Fibroblast of pulmonary artery (primary cell): ENCODE measurements at regions not wholly inside any gene's neighbourhood (a gene's known extent, or its start where the extent isn't known, plus 50 kb on each side); places are given as distances from the start of the nearest gene placed in this dataset.

ENCODE experiments used
- DNase-seq: peaks from one replicate; pipeline ENCODE4 v3.0.0-alpha.2; 2010; ENCODE audit warnings: low read depth
- H3K4me3 ChIP-seq: replicated peaks from 2 replicates; pipeline ENCODE4 v1.5.1; 2011; ENCODE audit warnings: low read depth, mild to moderate bottlenecking, control low read depth, low read length, moderate library complexity
- TF ChIP-seq, protein P1 (sequence below): IDR thresholded peaks from 2 replicates; pipeline ENCODE4 v1.5.1; 2011; ENCODE audit warnings: mild to moderate bottlenecking, control low read depth, low read length, inconsistent platforms; ENCODE audit errors: missing control alignments

DNA sequence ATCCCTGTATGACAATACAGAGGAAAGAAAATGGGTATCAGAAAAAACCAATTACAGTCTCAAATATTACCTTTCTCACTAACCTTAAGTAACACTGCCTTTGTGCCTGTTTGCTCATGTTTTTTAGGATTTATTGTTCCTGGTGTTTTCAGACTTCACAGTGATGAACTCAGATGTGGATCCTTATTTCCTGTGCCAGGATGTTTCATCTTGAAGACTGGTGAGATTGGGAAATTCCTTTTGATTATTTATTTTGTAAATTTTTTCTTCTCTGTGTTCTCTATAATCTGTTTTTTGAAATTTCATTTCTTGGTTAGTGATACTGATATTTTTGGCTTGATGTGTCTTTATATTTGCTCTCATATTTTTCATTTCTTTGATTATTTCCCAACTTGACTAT, 142.4 kb upstream of the GRIN3A start:
- TF ChIP-seq, protein P1, sequence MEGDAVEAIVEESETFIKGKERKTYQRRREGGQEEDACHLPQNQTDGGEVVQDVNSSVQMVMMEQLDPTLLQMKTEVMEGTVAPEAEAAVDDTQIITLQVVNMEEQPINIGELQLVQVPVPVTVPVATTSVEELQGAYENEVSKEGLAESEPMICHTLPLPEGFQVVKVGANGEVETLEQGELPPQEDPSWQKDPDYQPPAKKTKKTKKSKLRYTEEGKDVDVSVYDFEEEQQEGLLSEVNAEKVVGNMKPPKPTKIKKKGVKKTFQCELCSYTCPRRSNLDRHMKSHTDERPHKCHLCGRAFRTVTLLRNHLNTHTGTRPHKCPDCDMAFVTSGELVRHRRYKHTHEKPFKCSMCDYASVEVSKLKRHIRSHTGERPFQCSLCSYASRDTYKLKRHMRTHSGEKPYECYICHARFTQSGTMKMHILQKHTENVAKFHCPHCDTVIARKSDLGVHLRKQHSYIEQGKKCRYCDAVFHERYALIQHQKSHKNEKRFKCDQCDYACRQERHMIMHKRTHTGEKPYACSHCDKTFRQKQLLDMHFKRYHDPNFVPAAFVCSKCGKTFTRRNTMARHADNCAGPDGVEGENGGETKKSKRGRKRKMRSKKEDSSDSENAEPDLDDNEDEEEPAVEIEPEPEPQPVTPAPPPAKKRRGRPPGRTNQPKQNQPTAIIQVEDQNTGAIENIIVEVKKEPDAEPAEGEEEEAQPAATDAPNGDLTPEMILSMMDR = no peak
- no peak for DNase-seq
- H3K4me3 ChIP-seq = no peak overlapping the region

DNA sequence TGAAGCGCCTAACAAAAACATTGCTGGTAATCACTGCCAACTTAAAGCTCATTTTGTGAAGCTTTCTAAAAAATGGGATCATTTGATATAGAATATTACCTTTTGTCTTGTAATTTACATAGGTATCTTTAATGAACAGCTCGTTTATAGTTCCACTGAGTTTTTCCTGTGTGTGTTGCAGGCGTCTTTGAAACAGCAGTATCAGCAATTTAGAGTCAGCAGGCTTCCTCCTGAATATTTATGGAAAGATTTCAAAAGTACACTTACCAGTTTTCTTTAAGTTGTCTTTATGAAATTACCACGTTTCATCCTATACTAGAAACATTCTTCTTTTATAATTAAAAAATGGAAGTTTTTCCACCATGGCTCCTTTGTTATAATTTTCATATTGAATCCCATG, 140.3 kb upstream of the GRIN3A start:
- TF ChIP-seq, protein P1 = no peak
- no peak for DNase-seq
- no peak overlapping the region for H3K4me3 ChIP-seq

DNA sequence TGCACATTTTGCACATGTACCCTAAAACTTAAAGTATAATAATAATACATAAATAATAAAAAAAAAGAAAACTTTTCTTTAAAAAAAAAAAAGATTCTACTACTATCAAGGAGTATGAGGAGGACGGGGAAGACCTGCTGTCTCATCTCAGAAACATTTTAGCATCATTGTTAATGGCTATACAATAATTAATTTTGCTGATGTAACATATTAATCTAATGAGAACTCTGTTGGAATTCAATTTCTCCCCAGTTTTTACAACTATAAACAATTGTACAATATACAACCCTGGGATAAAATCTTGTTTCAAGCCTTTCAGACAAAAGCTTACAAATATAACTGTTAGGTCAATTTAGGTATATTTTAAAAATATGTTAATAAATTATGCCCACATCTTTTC, 139.0 kb upstream of the GRIN3A start:
- no peak overlapping the region for H3K4me3 ChIP-seq
- DNase-seq = no peak
- TF ChIP-seq, protein P1 = no peak

DNA sequence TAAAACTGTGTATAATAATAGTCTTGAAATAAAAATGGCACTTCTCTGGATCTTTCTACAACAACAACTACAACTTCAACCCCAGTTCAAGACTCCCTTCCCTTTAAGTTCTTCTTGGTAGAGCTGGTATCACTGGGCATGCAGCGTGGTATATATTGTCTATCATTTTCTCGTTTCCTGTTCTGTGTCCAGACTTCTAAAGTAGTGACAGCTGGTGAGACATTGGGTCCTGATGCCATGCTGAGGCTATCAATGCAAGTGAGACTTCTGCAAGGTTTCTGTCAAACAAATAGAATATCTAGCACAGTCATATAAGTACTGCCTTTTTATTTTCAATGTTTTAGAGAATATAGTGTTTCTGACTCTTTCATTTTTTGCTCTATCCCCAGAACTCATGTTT, 123.0 kb upstream of the GRIN3A start:
- TF ChIP-seq, protein P1 = no peak
- H3K4me3 ChIP-seq = no peak overlapping the region
- DNase-seq = no peak

DNA sequence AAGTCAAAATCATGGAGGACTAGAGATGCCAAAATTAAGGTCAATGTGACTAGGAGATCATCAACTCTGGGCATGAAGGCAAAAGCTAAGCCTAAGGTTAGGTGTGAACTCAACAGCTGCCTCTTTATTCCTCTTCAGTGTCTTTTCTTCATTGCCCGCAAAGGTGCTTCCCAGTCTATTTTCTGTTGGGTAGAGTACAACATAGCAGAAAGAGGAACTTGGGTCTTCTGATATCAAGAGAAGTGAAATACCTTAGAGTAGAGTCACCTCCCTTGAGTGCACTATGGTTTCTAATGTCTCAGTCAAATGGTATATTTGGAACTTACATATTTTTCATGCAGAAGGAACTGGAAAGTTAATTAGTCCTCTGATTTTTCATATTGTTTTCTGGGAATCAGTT, 122.5 kb upstream of the GRIN3A start:
- no peak overlapping the region for H3K4me3 ChIP-seq
- DNase-seq = no peak
- TF ChIP-seq, protein P1 = no peak

DNA sequence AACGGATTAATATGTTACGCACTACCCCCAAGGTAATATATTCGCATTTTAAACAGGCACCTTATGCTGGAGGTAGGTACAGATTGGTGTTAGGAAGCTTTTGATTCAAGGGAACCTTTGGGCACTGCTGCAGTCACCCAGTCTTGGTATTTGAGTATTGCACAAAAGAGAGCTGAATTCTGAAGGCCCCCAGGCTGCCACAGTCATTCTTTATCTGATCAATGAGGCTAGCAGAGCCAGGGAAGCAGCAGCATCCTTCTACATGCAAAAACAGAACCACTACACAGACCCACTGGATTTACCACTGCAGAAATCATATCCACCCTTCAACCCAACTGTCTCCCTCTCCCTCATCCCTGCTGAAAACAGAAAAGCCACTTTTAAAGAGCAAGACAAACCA, 121.2 kb upstream of the GRIN3A start:
- no peak for DNase-seq
- TF ChIP-seq, protein P1 = no peak
- no peak overlapping the region for H3K4me3 ChIP-seq

DNA sequence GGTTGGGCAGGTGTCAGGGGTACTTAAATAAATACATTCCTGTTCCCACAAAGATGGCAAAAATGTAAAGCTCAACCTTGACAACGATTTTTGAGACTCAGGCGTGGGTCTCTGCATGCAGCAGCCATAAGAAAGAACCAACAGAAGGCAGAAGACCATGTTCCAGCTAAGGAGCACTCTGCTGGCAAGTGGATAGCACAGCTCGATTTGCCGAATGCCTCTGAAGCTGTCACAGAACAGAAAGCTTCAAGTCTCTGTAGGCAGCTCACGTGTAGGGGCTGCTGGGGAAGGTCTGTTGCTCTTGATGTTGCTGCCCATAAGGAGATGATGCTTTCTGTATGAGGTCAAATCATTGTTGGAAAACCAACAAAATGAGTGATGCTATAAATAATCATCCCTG, 119.6 kb upstream of the GRIN3A start:
- no peak for DNase-seq
- TF ChIP-seq, protein P1 = no peak
- H3K4me3 ChIP-seq = no peak overlapping the region
